AG09319 (cell line): ENCODE measurements at regions not wholly inside any gene's neighbourhood (a gene's known extent, or its start where the extent isn't known, plus 50 kb on each side); places are given as distances from the start of the nearest gene placed in this dataset.

Source experiments
- DNase-seq: peaks from one replicate; pipeline ENCODE4 v3.0.0-alpha.2; 2010; ENCODE audit warnings: low read depth; ENCODE audit errors: extremely low read depth
- CTCF ChIP-seq: IDR thresholded peaks from 2 replicates; pipeline ENCODE4 v1.5.1; 2011; ENCODE audit warnings: low read depth, mild to moderate bottlenecking, inconsistent platforms, low read length, moderate library complexity

- TF ChIP-seq CTCF = no peak
- DNase-seq = no peak
Observed at GRCh38 chr1:166457700-166458099, 290.9 kb upstream of the FAM78B start.

- DNase-seq = no peak
- TF ChIP-seq CTCF = no peak
Observed at GRCh38 chr1:166464333-166464732, 297.5 kb upstream of the FAM78B start.

GRCh38 chr1:166470014-166470413 is 303.2 kb upstream of the FAM78B start:
- TF ChIP-seq CTCF = no peak
- no peak for DNase-seq

GRCh38 chr1:166470441-166470840 is 303.6 kb upstream of the FAM78B start:
- no peak for DNase-seq
- TF ChIP-seq CTCF = no peak

- no peak for DNase-seq
- TF ChIP-seq CTCF = no peak
Observed at GRCh38 chr1:166471359-166471758, 304.6 kb upstream of the FAM78B start.

- no peak for DNase-seq
- peak; percentile 73 for TF ChIP-seq CTCF
Observed at GRCh38 chr1:166479052-166479631, 312.3 kb upstream of the FAM78B start.

- TF ChIP-seq CTCF = no peak
- no peak for DNase-seq
Observed at GRCh38 chr1:166484471-166484870, 317.7 kb upstream of the FAM78B start.
